ENCODE measurements at regions not wholly inside any gene's neighbourhood (a gene's known extent, or its start where the extent isn't known, plus 50 kb on each side); places are given as distances from the start of the nearest gene placed in this dataset.
A peak's percentile ranks its signal among the peaks of the same experiment; 100 is the strongest.

GRCh38 chr10:9608602-9609001, 1409.1 kb upstream of the CELF2 start:
- FAIRE-seq: peak; percentile 92

- FAIRE-seq: no peak
Measured at GRCh38 chr10:9613338-9614075, 1404.2 kb upstream of the CELF2 start.

- no peak for FAIRE-seq
Measured at GRCh38 chr10:9615189-9615588, 1402.5 kb upstream of the CELF2 start.

GRCh38 chr10:9621216-9621615, 1396.5 kb upstream of the CELF2 start:
- no peak for FAIRE-seq

- no peak for FAIRE-seq
Measured at GRCh38 chr10:9625304-9625703, 1392.4 kb upstream of the CELF2 start.

GRCh38 chr10:9634466-9634865, 1383.2 kb upstream of the CELF2 start:
- no peak for FAIRE-seq

GRCh38 chr10:9635691-9636090, 1382.0 kb upstream of the CELF2 start:
- no peak for FAIRE-seq

GRCh38 chr10:9636216-9636615, 1381.5 kb upstream of the CELF2 start:
- FAIRE-seq: no peak

- FAIRE-seq: no peak
Measured at GRCh38 chr10:9643782-9644181, 1373.9 kb upstream of the CELF2 start.

GRCh38 chr10:9645404-9645803, 1372.3 kb upstream of the CELF2 start:
- FAIRE-seq: no peak

GRCh38 chr10:9645928-9646600, 1371.6 kb upstream of the CELF2 start:
- FAIRE-seq: no peak

GRCh38 chr10:9654261-9654660, 1363.4 kb upstream of the CELF2 start:
- no peak for FAIRE-seq

- no peak for FAIRE-seq
Measured at GRCh38 chr10:9656386-9656785, 1361.3 kb upstream of the CELF2 start.

GRCh38 chr10:9656996-9657395, 1360.7 kb upstream of the CELF2 start:
- no peak for FAIRE-seq

- FAIRE-seq: no peak
Measured at GRCh38 chr10:9657530-9657929, 1360.1 kb upstream of the CELF2 start.

- FAIRE-seq: no peak
Measured at GRCh38 chr10:9668411-9668810, 1349.3 kb upstream of the CELF2 start.

GRCh38 chr10:9670911-9671310, 1346.8 kb upstream of the CELF2 start:
- no peak for FAIRE-seq

GRCh38 chr10:9681655-9682054, 1336.0 kb upstream of the CELF2 start:
- no peak for FAIRE-seq

GRCh38 chr10:9682802-9683201, 1334.9 kb upstream of the CELF2 start:
- FAIRE-seq: no peak

- FAIRE-seq: peak; percentile 54
Measured at GRCh38 chr10:9684186-9684585, 1333.5 kb upstream of the CELF2 start.

GRCh38 chr10:9685596-9685995, 1332.1 kb upstream of the CELF2 start:
- no peak for FAIRE-seq

- no peak for FAIRE-seq
Measured at GRCh38 chr10:9688711-9689110, 1329.0 kb upstream of the CELF2 start.

GRCh38 chr10:9707216-9707615, 1310.5 kb upstream of the CELF2 start:
- no peak for FAIRE-seq

- FAIRE-seq: no peak
Measured at GRCh38 chr10:9709849-9710248, 1307.8 kb upstream of the CELF2 start.

- FAIRE-seq: no peak
Measured at GRCh38 chr10:9712393-9712792, 1305.3 kb upstream of the CELF2 start.
